OCI-LY3 (cell line): ENCODE measurements at regions not wholly inside any gene's neighbourhood (a gene's known extent, or its start where the extent isn't known, plus 50 kb on each side); places are given as distances from the start of the nearest gene placed in this dataset.
"Not testable (repeated sequence)": the region's sequence is repeated elsewhere in the genome, so short reads cannot be mapped to it uniquely, and the experiment has no call there.

Source experiments
- H2AFZ ChIP-seq: fragments of 200-600, 300-600 bp; shearing (Covaris generic); 2 replicates; pipeline ENCODE4 v1.6.0; 2014; ENCODE audit warnings: antibody characterized with exemption, low read depth, low read length
- H3K27ac ChIP-seq: fragments of 200-600, 300-600 bp; sonication (generic); 2 replicates; pipeline ENCODE4 v1.5.1; 2014; ENCODE audit warnings: mild to moderate bottlenecking, low read length, moderate library complexity, mixed read lengths
- H3K27me3 ChIP-seq: fragments of 200-600, 300-600 bp; sonication (generic); 2 replicates; pipeline ENCODE4 v1.6.1; 2014; ENCODE audit warnings: low read depth, low read length, mixed read lengths
- H3K36me3 ChIP-seq: fragments of 200-600, 300-600 bp; sonication (generic); replicated peaks from 2 replicates; pipeline ENCODE3; 2014; ENCODE audit warnings: low read depth, low read length, mixed read lengths
- H3K4me1 ChIP-seq: fragments of 300-600, 200-600 bp; sonication (generic); 2 replicates; pipeline ENCODE4 v1.6.1; 2014; ENCODE audit warnings: low read length, mixed read lengths
- H3K4me2 ChIP-seq: fragments of 200-600, 300-600 bp; sonication (generic); 2 replicates; pipeline ENCODE4 v1.6.1; 2014; ENCODE audit warnings: low read length, mixed read lengths
- H3K4me3 ChIP-seq: fragments of 300-600, 200-600 bp; sonication (generic); 2 replicates; pipeline ENCODE4 v1.5.1; 2014; ENCODE audit warnings: antibody characterized with exemption, mild to moderate bottlenecking, low read length, moderate library complexity
- H3K79me2 ChIP-seq: fragments of 300-600, 200-600 bp; shearing (Covaris generic); 2 replicates; pipeline ENCODE4 v1.6.1; 2014; ENCODE audit warnings: mild to moderate bottlenecking, low read length, mixed read lengths
- H3K9ac ChIP-seq: fragments of 300-600, 200-600 bp; shearing (Covaris generic); 2 replicates; pipeline ENCODE4 v1.6.0; 2014; ENCODE audit warnings: mild to moderate bottlenecking, low read length, moderate library complexity
- H3K9me3 ChIP-seq: fragments of 200-600, 300-600 bp; shearing (Covaris generic); 2 replicates; pipeline ENCODE4 v1.6.1; 2014; ENCODE audit warnings: low read length, mixed read lengths; ENCODE audit not compliant: insufficient read depth
- H4K20me1 ChIP-seq: fragments of 200-600, 300-600 bp; sonication (generic); 2 replicates; pipeline ENCODE4 v1.6.1; 2016; ENCODE audit warnings: low read length, mixed read lengths; ENCODE audit not compliant: insufficient read depth
- CTCF ChIP-seq: fragments of 200-600, 300-600 bp; sonication (generic); IDR thresholded peaks from 2 replicates; pipeline ENCODE4 v1.5.1; 2014; ENCODE audit warnings: antibody characterized with exemption, low read length, low read depth
- EZH2phosphoT487 ChIP-seq: fragments of 200-600 bp; shearing (Covaris generic); IDR thresholded peaks from 2 replicates; pipeline ENCODE4 v1.6.1; 2018; ENCODE audit warnings: antibody characterized with exemption, mixed run types, low read depth

- H3K79me2 ChIP-seq = no peaks in the 10 kb centered on the region
- H3K4me1 ChIP-seq = peaks cover 6% of the 10 kb centered on the region
- H3K9me3 ChIP-seq = no peaks in the 10 kb centered on the region
- H3K4me3 ChIP-seq = no peak overlapping the region
- no peak overlapping the region for H2AFZ ChIP-seq
- no peaks in the 10 kb centered on the region for H3K36me3 ChIP-seq
- TF ChIP-seq CTCF (no peak), EZH2phosphoT487 (no peak)
- no peaks in the 10 kb centered on the region for H4K20me1 ChIP-seq
- H3K27ac ChIP-seq = no peak overlapping the region
- H3K9ac ChIP-seq = no peak overlapping the region
- H3K27me3 ChIP-seq = no peaks in the 10 kb centered on the region
- H3K4me2 ChIP-seq = no peak overlapping the region
These were observed 229.9 kb upstream of the GRIK2 start for GRCh38 chr6:101163611-101164010.

- no peak overlapping the region for H3K27ac ChIP-seq
- H3K4me3 ChIP-seq = no peak overlapping the region
- no peaks in the 10 kb centered on the region for H3K9me3 ChIP-seq
- no peaks in the 10 kb centered on the region for H3K36me3 ChIP-seq
- H3K4me2 ChIP-seq = no peak overlapping the region
- no peak overlapping the region for H2AFZ ChIP-seq
- no peak overlapping the region for H3K9ac ChIP-seq
- no peaks in the 10 kb centered on the region for H3K79me2 ChIP-seq
- H3K27me3 ChIP-seq = no peaks in the 10 kb centered on the region
- TF ChIP-seq EZH2phosphoT487 (no peak), CTCF (no peak)
- peaks cover 6% of the 10 kb centered on the region for H3K4me1 ChIP-seq
- no peaks in the 10 kb centered on the region for H4K20me1 ChIP-seq
These were observed 225.9 kb upstream of the GRIK2 start for GRCh38 chr6:101167638-101168037.

GRCh38 chr6:101171049-101171448, 222.5 kb upstream of the GRIK2 start:
- H3K9me3 ChIP-seq, H3K36me3 ChIP-seq, H3K79me2 ChIP-seq, H3K9ac ChIP-seq, H3K27ac ChIP-seq, H4K20me1 ChIP-seq, H3K27me3 ChIP-seq, H2AFZ ChIP-seq, H3K4me3 ChIP-seq, H3K4me2 ChIP-seq, H3K4me1 ChIP-seq: not testable (repeated sequence)

- Histone ChIP-seq H4K20me1 (no peaks in the 10 kb centered on the region), H3K4me2 (no peak overlapping the region), H3K4me3 (no peak overlapping the region), H3K79me2 (no peaks in the 10 kb centered on the region), H2AFZ (no peak overlapping the region), H3K9me3 (no peaks in the 10 kb centered on the region), H3K27ac (no peak overlapping the region), H3K36me3 (no peaks in the 10 kb centered on the region), H3K9ac (no peak overlapping the region), H3K27me3 (no peaks in the 10 kb centered on the region), H3K4me1 (no peaks in the 10 kb centered on the region)
- TF ChIP-seq EZH2phosphoT487 (no peak), CTCF (no peak)
These were observed 214.8 kb upstream of the GRIK2 start for GRCh38 chr6:101178748-101179147.

GRCh38 chr6:101181006-101181405, 212.5 kb upstream of the GRIK2 start:
- H3K4me3 ChIP-seq = no peak overlapping the region
- no peak overlapping the region for H3K9ac ChIP-seq
- no peak overlapping the region for H2AFZ ChIP-seq
- no peaks in the 10 kb centered on the region for H3K27me3 ChIP-seq
- no peak for TF ChIP-seq EZH2phosphoT487
- TF ChIP-seq CTCF = no peak
- no peaks in the 10 kb centered on the region for H3K79me2 ChIP-seq
- H4K20me1 ChIP-seq = no peaks in the 10 kb centered on the region
- H3K36me3 ChIP-seq = no peaks in the 10 kb centered on the region
- H3K4me2 ChIP-seq = no peak overlapping the region
- no peaks in the 10 kb centered on the region for H3K9me3 ChIP-seq
- no peak overlapping the region for H3K27ac ChIP-seq
- H3K4me1 ChIP-seq = no peaks in the 10 kb centered on the region

- H3K27me3 ChIP-seq, H3K4me1 ChIP-seq, H3K9ac ChIP-seq, H2AFZ ChIP-seq, H3K4me2 ChIP-seq, H3K4me3 ChIP-seq, H3K79me2 ChIP-seq, H4K20me1 ChIP-seq, H3K9me3 ChIP-seq, H3K27ac ChIP-seq, H3K36me3 ChIP-seq: not testable (repeated sequence)
These were observed 205.2 kb upstream of the GRIK2 start for GRCh38 chr6:101188285-101188798.
